Activated gamma-delta T cell treated with anti-CD3 and anti-CD28 coated beads, Interleukin-2, amount 50 U/mL, for 16 hours (primary cell): ENCODE measurements at regions not wholly inside any gene's neighbourhood (a gene's known extent, or its start where the extent isn't known, plus 50 kb on each side); places are given as distances from the start of the nearest gene placed in this dataset.

Experiments
- DNase-seq: peaks from one replicate; pipeline ENCODE4 v3.0.0-alpha.2; 2020; ENCODE audit warnings: low read depth

DNA sequence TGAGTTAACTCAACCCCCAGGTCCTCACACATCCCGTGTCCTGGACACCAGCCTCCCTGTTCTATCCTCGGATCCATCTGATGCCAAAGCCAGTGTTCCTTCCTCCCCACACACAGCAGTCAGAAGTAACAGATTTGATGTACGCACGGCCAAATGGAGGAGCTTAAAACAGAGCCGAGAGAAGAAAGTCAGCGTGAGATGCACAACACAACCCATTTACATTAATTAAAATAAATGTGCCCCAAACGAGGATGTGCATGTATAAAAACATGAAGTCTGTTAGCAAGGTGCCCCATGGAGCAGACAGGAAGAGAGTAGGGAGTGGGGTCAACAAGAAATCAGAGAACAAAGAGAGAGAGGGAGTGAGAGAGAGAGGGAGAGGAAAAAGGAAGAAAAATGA is 191.2 kb downstream of the HAUS1 start:
- DNase-seq, result no peak

DNA sequence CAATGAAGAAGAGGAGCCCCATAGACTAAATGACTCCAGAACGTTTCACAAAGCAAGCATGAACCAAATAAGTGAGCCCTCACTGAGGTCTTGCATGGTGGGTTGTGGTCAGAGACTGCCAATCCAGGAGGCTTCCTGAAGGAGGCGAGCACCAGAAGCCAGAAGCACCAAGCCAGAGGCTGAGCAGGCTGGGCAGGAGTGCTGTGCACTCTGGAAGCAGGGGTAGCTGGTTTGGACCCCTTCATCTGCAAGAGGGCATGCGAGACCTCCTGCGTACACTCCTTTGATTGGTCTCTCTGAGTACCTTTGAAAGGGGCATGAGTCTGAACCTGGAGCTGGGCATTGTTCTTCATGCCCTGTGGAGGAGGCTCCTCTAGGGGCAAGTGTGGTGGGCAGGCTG is 192.5 kb downstream of the HAUS1 start:
- DNase-seq, result no peak

DNA sequence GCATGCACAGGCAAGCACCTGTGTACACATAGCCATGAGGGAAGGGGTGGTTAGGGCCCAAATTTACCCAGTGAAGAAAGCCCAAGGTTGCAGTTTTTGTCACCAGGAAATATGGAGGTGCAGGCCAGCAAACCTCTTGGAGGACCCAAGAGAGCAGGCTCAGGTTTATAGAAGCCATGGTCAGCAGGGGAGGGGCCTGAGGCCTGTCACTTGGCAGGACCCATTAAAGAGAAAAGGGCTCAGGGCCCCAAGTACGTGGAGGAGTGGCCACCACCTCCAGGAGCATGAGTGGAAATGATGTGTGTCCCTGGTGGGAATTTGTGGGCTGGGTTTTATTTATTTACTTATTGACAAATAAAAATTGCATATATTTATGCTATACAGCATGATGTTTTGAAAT is 192.9 kb downstream of the HAUS1 start:
- DNase-seq, result no peak

DNA sequence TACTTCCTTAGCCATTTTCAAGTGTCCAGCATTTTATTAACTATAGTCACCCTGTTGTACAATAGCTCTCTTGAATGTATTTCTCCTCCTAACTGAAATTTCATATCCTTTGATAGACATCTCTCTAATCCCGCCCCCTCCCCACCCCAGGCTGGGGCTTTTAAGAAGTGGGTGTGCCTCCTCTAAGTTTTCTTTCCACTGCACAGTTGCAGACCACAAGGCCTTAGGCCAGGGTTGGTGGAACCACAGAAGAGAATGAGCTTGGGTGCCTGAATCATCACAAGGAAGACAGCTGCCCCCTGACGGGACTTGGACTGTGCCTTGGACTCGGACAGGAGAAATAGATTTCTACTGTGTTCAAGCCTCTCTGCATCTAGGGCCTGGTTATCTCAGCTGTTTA is 193.4 kb downstream of the HAUS1 start:
- DNase-seq, result no peak

DNA sequence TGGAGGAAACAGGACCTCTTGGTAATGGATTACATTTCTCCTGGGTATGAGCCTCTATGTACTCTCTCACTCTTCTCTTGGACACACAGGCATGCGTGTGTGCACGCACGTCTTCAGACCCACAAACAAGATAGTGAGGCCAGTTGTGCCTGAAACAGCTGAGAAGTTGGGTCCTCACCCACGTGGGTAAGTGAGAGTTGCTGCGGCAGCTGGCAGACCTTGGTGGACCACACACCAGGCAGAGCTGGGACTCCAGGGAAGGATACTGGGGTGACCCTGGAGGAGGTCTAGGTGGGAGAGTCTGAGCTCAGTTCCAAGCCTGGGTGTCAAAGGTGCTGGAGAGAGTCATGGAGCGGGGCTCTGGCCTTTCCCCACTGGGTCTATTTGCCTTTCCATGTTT is 194.3 kb downstream of the HAUS1 start:
- DNase-seq, result no peak

DNA sequence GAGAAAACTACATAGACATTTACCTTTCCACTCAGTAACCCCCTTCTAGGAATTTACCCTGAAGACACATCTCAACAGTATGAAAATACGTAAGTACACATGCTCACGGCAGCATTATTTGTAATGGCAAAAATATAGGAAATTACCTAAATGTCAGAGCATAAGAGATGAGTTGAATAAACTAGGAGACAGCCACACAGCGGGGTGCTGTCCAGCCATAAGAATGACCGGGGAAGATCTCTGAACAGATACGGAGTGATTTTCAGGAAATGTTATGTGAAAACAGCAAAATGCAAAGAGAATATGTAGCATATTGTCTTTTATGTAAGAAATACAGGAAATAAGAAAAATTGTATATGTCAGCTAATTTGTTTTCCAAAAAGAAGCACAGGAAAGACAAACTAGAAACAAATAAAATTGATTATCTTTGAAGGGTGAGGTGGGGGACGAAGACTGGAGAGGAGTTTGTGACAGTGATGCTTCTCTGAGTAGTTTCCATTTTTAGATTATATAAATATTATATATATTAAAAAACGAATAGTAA is 195.4 kb downstream of the HAUS1 start:
- DNase-seq, result no peak

DNA sequence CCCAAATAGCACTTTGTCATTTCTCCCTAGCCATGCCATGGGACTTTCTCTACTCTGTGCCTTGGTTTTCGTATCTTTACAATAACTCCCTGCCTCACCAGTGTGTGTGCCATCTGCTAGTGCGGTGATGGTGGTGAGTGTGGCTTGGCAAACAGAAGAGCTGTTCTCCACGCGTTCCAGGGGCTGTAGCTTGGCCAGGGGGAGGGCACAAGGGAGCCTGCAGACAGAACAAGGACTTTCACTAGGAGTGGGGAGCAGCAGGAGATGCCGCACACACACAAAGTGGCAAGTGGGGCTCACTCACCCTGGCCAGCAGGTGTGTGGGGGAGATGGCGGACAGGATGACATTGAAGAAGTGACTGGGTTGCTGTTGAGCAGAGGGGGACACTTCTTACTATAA is 196.9 kb downstream of the HAUS1 start:
- DNase-seq, result no peak

DNA sequence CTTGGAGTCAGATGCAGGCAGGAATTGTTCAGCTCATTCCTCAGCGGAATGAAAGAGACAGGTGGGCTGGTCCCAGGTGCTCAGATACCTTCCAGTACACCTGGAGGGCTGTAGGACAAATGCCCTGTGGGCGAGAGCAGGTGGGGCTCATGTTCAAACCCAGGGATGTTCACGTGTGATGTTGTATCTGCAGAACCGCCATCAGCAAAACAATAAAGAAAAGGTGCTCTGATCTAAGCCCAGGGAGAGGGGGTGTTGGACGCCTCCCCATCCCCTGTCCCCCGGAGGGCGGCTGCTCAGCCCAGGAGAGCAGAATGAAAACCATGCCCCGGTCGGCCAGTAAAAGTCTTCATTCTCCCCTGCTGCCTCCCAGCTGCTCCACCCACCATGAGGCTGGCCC is 197.4 kb downstream of the HAUS1 start:
- no peak for DNase-seq

DNA sequence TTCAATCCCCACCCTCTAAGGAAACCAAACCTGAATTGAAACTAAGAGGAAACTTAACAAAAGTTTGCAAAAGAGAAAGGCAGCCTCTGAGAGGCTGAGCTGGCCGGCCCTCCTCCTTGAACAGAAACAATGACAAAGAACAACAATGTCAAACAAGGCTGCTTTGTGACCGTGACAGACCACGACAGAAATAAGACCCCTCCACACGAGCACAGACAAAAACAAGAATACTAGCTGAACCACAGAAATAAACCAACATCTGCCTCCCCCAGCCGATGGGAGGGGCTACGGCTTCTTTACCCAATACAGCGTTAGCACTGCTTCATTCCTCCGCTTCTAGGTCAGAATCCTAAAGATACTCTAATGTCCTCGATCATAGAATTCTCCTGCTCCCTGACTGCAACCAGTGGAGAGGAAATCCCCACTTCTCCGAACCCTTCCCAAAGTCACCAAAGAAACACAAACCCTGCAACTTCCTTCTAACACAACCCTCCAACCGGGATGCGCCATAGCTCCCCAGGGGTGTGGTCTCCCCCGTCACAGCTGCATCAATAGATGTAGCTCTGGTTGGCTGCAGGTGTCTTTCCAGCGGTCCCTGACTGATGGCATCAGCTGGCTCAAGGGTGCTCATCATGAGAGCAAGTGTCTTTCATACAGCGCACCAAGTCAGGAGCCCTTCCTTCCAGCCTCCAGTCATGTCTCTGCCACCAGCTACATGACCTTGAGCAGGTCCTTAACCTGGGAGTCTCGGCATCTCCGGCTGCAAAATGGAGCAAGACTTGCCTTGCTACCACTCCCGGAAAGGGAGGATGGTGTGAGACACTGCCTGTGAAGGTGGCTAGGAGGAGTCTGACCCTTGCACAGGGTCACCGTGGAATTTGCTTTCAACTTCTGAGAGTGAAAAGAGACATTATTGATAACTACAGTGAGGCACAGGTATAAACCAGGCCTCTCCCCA is 198.6 kb downstream of the HAUS1 start:
- no peak for DNase-seq

DNA sequence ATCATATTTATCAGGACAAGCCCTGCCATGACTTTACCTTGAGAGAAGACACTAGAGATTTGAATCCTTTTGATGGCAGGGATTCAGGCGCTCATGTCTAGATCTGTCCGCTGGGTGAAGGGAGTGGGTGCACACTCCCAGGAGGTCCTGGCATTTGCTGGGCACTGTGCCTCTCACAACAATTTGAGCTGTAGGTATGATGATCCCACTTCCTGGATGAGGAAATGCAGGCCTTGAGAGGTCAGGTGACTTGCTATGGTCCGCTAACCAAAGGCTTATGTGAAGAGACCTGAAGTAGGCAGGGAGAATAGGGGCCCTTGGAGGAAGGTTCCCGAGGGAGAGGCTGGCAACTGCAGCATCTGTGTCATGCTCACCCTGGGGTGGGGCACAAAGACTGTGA is 206.1 kb downstream of the HAUS1 start:
- no peak for DNase-seq

DNA sequence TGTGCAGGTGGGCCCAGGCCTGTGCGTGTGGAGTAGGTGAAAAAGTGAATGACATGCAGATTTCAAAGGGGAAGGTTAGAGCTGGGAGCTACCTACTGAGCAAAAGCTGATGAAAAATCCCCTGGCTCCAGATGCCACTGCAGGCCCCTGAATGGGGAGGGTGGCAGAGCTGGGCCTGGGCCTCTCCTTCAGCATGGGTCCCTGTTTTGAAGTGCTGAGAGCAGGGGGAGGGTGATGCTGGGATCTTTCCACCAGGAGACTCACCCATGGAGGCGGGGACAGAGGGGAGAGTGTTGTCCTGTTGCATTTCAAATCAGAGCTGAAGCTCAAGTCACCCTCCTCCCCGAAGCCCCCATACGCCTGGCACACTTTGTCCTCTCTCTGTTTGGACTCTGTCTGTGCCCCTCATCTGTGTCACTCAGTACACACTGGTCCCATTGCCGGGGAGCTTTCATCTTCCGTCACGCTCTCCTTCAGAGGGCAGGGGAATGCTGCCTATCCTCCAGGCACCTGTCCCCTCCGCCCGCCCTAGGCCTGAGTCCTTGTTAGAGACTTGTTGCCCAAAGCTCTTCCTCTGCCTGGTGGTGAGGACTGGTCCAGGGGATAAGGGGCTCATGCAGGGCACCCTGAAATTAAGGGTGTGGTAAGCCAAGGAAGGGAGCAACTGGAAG is 206.6 kb downstream of the HAUS1 start:
- no peak for DNase-seq

DNA sequence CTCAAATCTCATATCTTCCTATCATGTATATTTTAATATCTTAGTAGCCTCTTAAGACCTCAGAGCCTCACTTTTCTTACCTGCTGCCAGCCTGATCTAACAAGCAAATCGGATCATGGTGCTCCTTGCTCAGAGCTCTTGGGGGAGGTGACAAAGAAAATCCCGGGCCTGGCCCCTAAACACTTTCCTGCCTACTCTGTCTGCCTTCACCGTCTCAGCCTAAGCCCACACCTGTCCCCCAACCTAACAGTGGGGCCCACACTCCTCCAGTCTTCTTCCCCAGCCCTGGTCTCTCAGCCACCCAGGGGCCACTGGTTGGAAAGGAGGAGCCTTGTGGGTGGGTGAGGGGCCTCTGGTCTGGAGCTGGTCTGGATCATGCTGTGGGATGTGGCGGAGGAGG is 207.3 kb downstream of the HAUS1 start:
- DNase-seq, result no peak

DNA sequence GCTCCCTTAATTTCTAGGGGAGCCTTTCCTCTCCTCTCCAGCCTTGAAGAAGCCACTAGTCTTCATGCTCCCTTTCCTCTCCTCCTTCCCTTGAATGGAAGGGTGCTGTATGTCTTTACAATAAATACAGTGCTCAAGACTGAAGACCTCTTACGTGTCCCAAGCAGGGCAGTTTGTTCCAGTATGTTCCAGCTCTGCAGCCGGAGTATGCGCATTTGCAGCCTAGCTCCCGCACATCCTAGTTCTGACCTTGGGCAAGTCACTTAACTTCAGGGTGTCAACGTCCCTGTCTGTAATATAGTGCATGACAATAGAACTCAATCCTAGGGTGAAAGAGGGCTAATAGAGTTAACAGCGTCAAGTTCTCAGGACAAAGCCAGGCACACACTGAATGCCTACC is 208.0 kb downstream of the HAUS1 start:
- DNase-seq, result no peak

DNA sequence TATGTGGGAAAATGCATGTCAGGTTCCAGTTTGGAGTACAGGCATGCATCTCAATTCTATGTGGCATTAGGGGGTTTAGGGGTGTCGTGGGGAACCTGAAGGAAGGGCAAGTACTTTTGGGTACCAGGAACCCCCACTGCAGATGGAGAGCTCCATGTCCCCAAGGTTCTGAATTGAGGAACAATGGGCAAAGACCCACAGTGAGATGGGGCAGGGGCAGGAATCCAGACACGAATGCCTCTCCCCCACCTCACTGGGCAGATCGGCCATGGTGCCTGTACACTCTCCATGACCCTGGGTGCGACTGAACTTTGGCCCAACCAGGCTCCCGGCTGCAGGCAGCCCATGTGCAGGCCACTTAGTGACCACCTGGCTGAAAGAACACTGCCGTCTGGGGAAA is 209.3 kb downstream of the HAUS1 start:
- no peak for DNase-seq

DNA sequence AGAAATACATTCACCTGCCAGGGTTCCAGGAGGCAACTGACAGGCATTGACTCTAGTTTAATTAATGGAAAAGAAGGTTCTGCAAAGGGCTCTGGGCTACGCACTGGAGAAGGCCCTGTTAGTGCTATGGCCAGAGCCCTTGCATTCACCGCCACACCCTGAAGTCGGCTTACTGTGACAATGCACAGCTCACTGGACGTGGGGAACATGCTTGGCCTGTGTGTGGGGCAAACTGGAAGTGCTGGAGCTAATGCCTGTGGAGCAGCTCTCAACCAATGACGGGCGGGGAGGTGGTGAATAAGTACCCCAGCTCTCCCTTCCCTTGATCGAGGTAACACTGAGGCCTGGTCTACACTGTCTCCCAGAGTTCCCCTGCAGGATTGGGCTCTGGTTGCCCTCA is 209.8 kb downstream of the HAUS1 start:
- DNase-seq, result no peak

DNA sequence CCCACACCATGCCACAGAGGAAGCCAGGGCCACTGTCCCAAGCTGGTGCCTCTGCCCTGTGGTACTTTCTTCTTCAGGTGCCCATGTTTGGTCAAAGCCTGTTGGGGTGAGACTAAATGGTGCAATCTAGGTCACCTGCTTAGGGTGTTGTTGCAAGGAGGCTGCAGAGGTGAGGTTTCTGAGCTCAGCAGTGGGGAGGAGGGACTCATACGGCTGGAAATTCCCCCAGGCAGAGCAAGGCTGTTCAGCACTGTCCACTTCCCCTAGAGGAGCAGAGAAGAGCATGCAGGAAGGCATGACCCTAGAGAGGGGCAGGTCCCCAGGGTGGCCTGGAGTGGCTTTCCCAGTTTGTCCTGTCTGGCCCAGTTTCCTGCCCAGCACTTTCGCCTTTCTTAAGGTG is 211.0 kb downstream of the HAUS1 start:
- DNase-seq, result no peak

DNA sequence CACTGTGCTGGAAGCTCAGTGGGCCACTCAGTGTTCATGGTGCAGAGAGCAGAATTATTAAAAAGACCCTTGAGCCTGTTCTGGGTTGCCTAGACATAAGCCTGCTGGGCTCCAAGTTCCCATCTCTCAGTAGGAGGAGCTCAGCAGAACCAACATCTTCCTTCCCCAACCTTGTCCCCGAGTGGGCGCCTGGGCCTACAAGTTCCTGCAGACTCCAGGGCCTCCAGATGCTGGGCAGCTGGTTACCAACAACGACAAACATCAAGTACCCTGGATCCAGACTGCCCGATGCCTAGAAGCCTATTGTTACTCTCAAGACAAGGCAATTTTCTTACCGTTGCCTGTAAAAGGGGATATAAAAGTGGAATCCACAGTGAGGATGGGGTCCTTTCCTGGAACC is 214.2 kb downstream of the HAUS1 start:
- DNase-seq, result no peak

DNA sequence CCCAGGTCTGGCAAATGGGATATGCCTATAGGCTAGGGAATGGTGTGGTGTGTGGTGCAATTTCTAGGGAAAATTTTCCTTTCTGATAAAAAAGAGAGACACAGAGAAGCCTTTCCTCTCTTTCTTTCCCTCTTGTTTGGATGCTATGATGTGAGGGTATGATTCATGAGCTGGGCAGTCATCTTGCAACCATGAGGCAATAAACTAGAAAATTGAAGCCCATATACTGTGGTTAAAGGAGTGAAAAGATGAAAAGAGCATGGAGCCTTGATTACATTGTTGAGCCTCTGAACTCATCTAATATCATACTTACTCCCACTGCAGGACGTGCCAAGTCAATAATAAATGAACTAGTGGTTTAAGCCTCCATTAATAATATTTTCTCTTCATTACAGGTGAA is 215.6 kb downstream of the HAUS1 start:
- DNase-seq, result no peak

DNA sequence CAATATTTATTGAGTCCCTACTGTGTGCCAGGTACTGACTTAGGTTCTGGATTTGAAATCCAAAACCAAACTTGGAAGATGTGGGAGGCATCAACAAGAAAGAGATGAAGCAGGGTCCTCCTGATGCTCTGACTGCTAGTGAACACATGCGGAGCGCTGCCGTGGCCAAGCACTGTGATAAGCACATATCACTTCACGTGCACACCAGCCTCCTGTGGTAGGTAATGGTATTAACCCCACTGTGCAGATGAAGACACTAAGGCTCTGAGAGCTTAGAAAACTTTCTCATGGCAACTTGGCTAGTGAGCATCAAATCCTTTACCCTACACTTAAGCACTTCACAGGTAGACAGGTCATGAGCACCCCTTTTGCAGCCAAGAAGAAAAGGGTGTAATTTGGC is 216.1 kb downstream of the HAUS1 start:
- DNase-seq, result no peak

DNA sequence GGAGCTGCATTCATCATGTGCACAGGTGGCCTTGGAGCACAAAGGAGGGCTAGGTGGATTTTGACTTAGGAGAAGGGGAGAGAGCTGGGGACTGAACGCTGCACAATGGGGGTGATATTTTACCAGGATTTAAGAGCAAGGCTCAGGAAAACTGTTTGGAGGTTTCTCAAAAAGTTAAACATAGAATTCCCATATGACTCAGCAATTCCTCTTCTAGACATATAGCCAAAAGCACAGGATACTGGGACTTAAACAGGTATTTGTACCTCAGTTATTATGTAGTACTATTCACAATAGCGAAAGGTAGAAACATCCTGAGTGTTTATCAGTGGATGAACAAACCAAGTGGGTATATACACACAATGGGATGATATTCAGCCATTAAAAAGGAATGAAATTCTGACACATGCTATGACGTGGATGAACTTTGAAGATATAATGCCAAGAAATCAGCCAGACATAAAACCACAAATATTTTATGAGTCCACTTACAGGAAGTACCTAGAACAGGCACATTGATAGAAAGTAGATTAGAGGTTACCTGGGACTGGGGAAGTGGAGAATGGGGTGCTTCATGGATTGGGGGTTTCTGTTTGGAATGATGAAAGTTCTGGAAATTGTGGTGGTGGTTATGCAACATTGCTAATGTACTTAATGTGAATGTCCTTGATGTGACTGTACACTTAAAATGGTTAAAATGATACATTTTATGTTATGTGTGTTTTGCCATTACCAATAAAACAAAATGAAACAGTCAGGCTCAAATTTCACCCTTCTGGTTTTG is 216.9 kb downstream of the HAUS1 start:
- DNase-seq, result no peak

DNA sequence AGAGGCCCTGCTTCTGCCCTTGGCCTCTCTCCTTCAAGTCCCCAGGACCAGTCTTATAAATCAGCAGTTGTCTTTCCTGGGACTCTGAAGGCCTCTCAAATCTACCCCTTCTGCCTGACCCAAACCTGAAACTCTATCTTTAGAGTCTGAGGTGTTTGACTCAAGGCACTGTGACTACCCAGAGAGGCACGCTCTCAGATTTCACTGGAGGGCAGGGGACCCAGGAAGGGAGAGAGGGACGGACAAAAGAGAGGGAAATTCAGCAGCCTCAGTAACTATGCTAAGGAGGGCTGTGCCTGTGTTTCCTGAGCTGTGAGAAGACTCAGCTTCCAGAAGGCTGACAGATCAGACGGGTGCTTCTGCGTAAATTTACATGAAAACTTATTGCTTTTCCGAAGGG is 217.8 kb downstream of the HAUS1 start:
- DNase-seq, result no peak

DNA sequence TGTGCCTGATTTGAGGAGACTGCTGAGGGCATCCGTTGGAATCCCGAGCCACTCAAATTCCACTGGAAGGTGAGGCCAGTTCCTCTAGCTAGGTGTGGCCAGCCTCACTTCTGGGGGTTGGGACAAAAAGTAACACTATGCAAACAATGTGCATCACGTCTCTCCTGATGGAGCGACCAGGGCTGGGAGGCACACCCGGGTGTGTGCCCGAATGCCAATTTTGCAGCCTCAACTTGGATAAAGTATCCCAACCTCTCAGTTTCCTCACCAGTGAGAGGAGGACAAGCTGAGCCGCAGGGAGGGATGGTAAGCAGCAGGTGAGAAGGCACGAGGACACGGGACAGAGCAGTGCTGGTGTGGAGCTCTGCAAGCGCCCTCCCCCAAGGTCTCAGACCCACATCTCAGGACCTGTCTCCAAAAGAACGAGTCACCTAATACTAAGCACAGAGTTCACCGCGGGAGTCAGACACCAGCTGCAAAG is 218.3 kb downstream of the HAUS1 start:
- DNase-seq, result no peak
